Caco-2 (cell line): ENCODE measurements at regions not wholly inside any gene's neighbourhood (a gene's known extent, or its start where the extent isn't known, plus 50 kb on each side); places are given as distances from the start of the nearest gene placed in this dataset.

Source experiments
- BruUV-seq: library from RNA; stranded (reverse); fragments of 400-500 nt; replicated peaks from 2 replicates; lab custom pipeline; 2021; lab: Mats Ljungman, UMichigan
- CTCF ChIA-PET: fragments of 300-600 bp; sonication (Branson Sonifier 250); formaldehyde crosslinking; loops from one replicate; lab custom pipeline; 2022; ENCODE audit warnings: antibody characterized with exemption; lab: Charles Lee
- POLR2A ChIA-PET: fragments of 300-600 bp; sonication (Branson Sonifier 250); formaldehyde crosslinking; loops from one replicate; lab custom pipeline; 2022; ENCODE audit warnings: antibody characterized with exemption; lab: Charles Lee
- DNase-seq, 2 experiments: peaks; one replicate each; pipeline versions ENCODE4 v3.0.0 to v3.0.0-alpha.2; 2020 to 2022
- H3K27me3 ChIP-seq: replicated peaks from 2 replicates; pipeline ENCODE4 v1.6.0; 2011; ENCODE audit warnings: low read length; ENCODE audit not compliant: control insufficient read depth, insufficient read depth
- H3K36me3 ChIP-seq: 2 replicates; pipeline ENCODE4 v1.5.1; 2011; ENCODE audit warnings: low read length; ENCODE audit not compliant: control insufficient read depth, insufficient read depth
- H3K4me1 ChIP-seq: fragments of 250-450 bp; sonication (Bioruptor Pico); 2 replicates; pipeline ENCODE4 v1.5.1; 2020; ENCODE audit warnings: mild to moderate bottlenecking
- H3K4me3 ChIP-seq: 2 replicates; pipeline ENCODE4 v1.5.1; 2011; ENCODE audit warnings: low read depth, mild to moderate bottlenecking, control low read depth, low read length
- H3K9me3 ChIP-seq: fragments of 250-450 bp; sonication (Bioruptor Pico); 2 replicates; pipeline ENCODE4 v1.5.1; 2020; ENCODE audit warnings: mild to moderate bottlenecking, moderate library complexity
- H3K27ac Mint-ChIP-seq: one replicate; pipeline ENCODE4 v1.8.0; 2022; ENCODE audit warnings: mixed read lengths; ENCODE audit not compliant: unreplicated experiment
- H3K27me3 Mint-ChIP-seq: one replicate; pipeline ENCODE4 v1.8.0; 2022; ENCODE audit warnings: mixed read lengths; ENCODE audit not compliant: insufficient read depth, unreplicated experiment
- H3K36me3 Mint-ChIP-seq: one replicate; pipeline ENCODE4 v1.8.0; 2022; ENCODE audit warnings: mild to moderate bottlenecking, mixed read lengths; ENCODE audit not compliant: insufficient read depth, unreplicated experiment
- H3K4me1 Mint-ChIP-seq: one replicate; pipeline ENCODE4 v1.8.0; 2022; ENCODE audit warnings: low read depth, mixed read lengths; ENCODE audit not compliant: unreplicated experiment
- H3K4me3 Mint-ChIP-seq: one replicate; pipeline ENCODE4 v1.8.0; 2022; ENCODE audit warnings: mild to moderate bottlenecking, moderate library complexity, mixed read lengths; ENCODE audit not compliant: unreplicated experiment
- H3K9me3 Mint-ChIP-seq: one replicate; pipeline ENCODE4 v1.8.0; 2022; ENCODE audit warnings: mixed read lengths; ENCODE audit not compliant: unreplicated experiment
- intact Hi-C: fragments of 100-400 bp; cut with micrococcal nuclease; formaldehyde crosslinking; loops from one replicate; pipeline ENCODE4 v1.10.0; 2022; ENCODE audit not compliant: unreplicated experiment
- TF ChIP-seq, protein P1 (sequence below), 2 experiments: fragments of 200-600 bp in 1 of 2; IDR thresholded peaks; 1 replicate in 1 of 2; 2 replicates in 1 of 2; pipeline versions ENCODE4 v1.5.1 to v1.8.0; 2011 to 2022; ENCODE audit warnings: antibody characterized with exemption in 1 of 2, control low read depth in 1 of 2, inconsistent platforms in 1 of 2, low read depth in 1 of 2, low read length in 1 of 2, mild to moderate bottlenecking in 1 of 2, moderate library complexity in 1 of 2; ENCODE audit not compliant: insufficient read depth in 1 of 2, severe bottlenecking in 1 of 2, unreplicated experiment in 1 of 2

DNA sequence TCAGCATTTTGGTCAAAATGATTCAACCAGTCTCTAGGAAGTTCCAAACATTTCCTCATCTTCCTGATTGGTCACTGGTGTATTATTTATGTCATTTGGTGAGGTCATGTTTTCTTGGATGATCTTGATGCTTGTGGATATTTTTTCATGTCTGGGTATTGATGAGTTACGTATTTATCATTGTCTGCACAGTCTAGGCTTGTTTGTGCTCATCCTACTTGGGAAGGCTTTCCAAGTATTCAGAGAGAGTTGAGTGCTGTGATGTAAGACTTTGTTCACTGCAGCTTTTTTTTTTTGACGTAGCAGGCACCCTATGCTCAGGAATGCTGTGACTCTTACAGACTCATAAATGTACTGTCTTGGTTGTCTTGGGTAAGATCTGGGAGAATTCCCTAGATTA, 509.5 kb downstream of the SLITRK1 start:
- Histone ChIP-seq H3K27me3 (no peaks in the 10 kb centered on the region), H3K9me3 (no peaks in the 10 kb centered on the region), H3K4me1 (no peaks in the 10 kb centered on the region), H3K4me3 (no peak overlapping the region), H3K36me3 (no peaks in the 10 kb centered on the region)
- Mint-ChIP-seq H3K4me1 (no peaks in the 10 kb centered on the region), H3K27ac (no peak overlapping the region), H3K9me3 (peaks cover 11% of the 10 kb centered on the region), H3K27me3 (no peaks in the 10 kb centered on the region), H3K4me3 (no peak overlapping the region), H3K36me3 (no peaks in the 10 kb centered on the region)
- ChIA-PET CTCF (interaction anchor here (0.6 kb wide), 1 partner anchor 1482 kb away, joined by 3 read pairs; no protein-coding TSS in a partner anchor), POLR2A (no interaction called here)
- BruUV-seq: no TSS peak
- intact Hi-C loops: no loop called here
- no peak for DNase-seq
- TF ChIP-seq, protein P1, sequence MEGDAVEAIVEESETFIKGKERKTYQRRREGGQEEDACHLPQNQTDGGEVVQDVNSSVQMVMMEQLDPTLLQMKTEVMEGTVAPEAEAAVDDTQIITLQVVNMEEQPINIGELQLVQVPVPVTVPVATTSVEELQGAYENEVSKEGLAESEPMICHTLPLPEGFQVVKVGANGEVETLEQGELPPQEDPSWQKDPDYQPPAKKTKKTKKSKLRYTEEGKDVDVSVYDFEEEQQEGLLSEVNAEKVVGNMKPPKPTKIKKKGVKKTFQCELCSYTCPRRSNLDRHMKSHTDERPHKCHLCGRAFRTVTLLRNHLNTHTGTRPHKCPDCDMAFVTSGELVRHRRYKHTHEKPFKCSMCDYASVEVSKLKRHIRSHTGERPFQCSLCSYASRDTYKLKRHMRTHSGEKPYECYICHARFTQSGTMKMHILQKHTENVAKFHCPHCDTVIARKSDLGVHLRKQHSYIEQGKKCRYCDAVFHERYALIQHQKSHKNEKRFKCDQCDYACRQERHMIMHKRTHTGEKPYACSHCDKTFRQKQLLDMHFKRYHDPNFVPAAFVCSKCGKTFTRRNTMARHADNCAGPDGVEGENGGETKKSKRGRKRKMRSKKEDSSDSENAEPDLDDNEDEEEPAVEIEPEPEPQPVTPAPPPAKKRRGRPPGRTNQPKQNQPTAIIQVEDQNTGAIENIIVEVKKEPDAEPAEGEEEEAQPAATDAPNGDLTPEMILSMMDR (IDR thresholded peaks at IDR 0.05; ENCODE audit: insufficient read depth in 1 of 2, low read depth in 1 of 2, low read length in 1 of 2, severe bottlenecking in 1 of 2, unreplicated experiment in 1 of 2): no peak

DNA sequence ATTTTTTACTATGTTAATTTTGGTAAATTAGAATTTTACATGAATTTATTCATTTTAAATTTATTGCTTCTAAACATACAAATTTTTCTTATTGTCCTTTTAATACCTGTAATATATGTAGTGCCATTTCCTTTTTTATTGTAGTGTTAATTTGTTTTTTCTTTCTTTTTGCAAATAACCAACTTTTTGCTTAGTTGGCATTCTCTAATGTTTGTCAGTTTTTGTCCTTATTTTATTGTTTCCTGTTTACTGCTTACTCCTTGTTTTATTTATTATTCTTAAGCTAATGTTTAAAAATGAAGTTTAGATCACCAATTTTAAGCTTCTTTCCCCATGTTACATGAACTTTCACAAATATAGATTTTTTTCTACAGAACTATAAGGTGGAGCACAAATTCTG, 516.6 kb downstream of the SLITRK1 start:
- no peaks in the 10 kb centered on the region for H3K4me1 Mint-ChIP-seq
- H3K4me3 Mint-ChIP-seq: no peak overlapping the region
- H3K9me3 Mint-ChIP-seq: no peaks in the 10 kb centered on the region
- H3K27me3 Mint-ChIP-seq: peaks cover 2% of the 10 kb centered on the region
- ChIA-PET CTCF (no interaction called here), POLR2A (no interaction called here)
- H3K4me3 ChIP-seq: no peak overlapping the region
- no peaks in the 10 kb centered on the region for H3K4me1 ChIP-seq
- no peaks in the 10 kb centered on the region for H3K36me3 Mint-ChIP-seq
- H3K36me3 ChIP-seq: no peaks in the 10 kb centered on the region
- no TSS peak for BruUV-seq
- H3K27ac Mint-ChIP-seq: no peak overlapping the region
- H3K9me3 ChIP-seq: no peaks in the 10 kb centered on the region
- H3K27me3 ChIP-seq: no peaks in the 10 kb centered on the region
- intact Hi-C loops: no loop called here
- TF ChIP-seq, protein P1 (IDR thresholded peaks at IDR 0.05; ENCODE audit: insufficient read depth in 1 of 2, low read depth in 1 of 2, low read length in 1 of 2, severe bottlenecking in 1 of 2, unreplicated experiment in 1 of 2): no peak
- no peak for DNase-seq

DNA sequence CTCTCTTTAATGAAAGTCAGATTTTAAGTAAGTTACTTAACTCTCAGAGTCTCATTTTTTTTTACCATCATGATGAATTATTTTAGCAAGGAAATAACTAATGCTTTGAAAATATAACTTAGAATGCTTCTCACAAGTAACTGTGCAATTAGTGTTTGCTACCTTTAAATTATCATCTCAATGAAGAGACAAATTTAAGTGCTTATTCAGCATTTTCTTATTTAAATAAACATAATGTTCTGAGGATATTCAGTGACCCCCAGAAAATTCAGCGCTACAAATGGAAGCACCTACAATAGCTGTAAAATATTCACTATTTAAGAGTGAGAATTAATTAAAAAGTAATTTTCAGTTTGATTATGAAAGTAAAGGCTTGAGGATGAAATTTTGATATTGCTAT, 527.2 kb downstream of the SLITRK1 start:
- CTCF ChIA-PET: no interaction called here
- no peaks in the 10 kb centered on the region for H3K36me3 Mint-ChIP-seq
- no peaks in the 10 kb centered on the region for H3K4me1 Mint-ChIP-seq
- intact Hi-C loops: no loop called here
- H3K27me3 Mint-ChIP-seq: peaks cover 3% of the 10 kb centered on the region
- H3K4me3 Mint-ChIP-seq: no peak overlapping the region
- POLR2A ChIA-PET: no interaction called here
- no peak overlapping the region for H3K4me3 ChIP-seq
- no peaks in the 10 kb centered on the region for H3K36me3 ChIP-seq
- no TSS peak for BruUV-seq
- H3K9me3 Mint-ChIP-seq: no peaks in the 10 kb centered on the region
- no peaks in the 10 kb centered on the region for H3K4me1 ChIP-seq
- no peaks in the 10 kb centered on the region for H3K27me3 ChIP-seq
- DNase-seq: no peak
- TF ChIP-seq, protein P1 (IDR thresholded peaks at IDR 0.05; ENCODE audit: insufficient read depth in 1 of 2, low read depth in 1 of 2, low read length in 1 of 2, severe bottlenecking in 1 of 2, unreplicated experiment in 1 of 2): no peak
- H3K9me3 ChIP-seq: no peaks in the 10 kb centered on the region
- no peak overlapping the region for H3K27ac Mint-ChIP-seq
